T-helper 1 cell treated with Interleukin-12 subunit alpha and Interleukin-12 subunit beta and Interleukin-4 antibody, amounts not matched to agents 30 ng/mL and 1 ng/mL, for 36 hours (primary cell): ENCODE measurements at regions not wholly inside any gene's neighbourhood (a gene's known extent, or its start where the extent isn't known, plus 50 kb on each side); places are given as distances from the start of the nearest gene placed in this dataset.
"Not testable (repeated sequence)": the region's sequence is repeated elsewhere in the genome, so short reads cannot be mapped to it uniquely, and the experiment has no call there.

Experiments used
- intact Hi-C: fragments of 100-400 bp; cut with micrococcal nuclease; formaldehyde crosslinking; loops from one replicate; pipeline ENCODE4 v1.15.1; 2024

- intact Hi-C loops = no loop called here
Measured at GRCh38 chr20:4635781-4636180, 50.5 kb upstream of the PRNP start.

- intact Hi-C loops = no loop called here
Measured at GRCh38 chr20:4635342-4635741, 50.9 kb upstream of the PRNP start.

- intact Hi-C loops = no loop called here
Measured at GRCh38 chr20:4633780-4634179, 52.5 kb upstream of the PRNP start.

- intact Hi-C loops = no loop called here
Measured at GRCh38 chr20:4633379-4633778, 52.9 kb upstream of the PRNP start.

GRCh38 chr20:4632876-4633275 is 53.4 kb upstream of the PRNP start:
- intact Hi-C loops = no loop called here

GRCh38 chr20:4626228-4626627 is 60.0 kb upstream of the PRNP start:
- intact Hi-C loops = no loop called here

- intact Hi-C loops = no loop called here
Measured at GRCh38 chr20:4625687-4626086, 60.6 kb upstream of the PRNP start.

- intact Hi-C loops = not testable (repeated sequence)
Measured at GRCh38 chr20:4624675-4625336, 61.5 kb upstream of the PRNP start.

GRCh38 chr20:4619144-4619543 is 67.1 kb upstream of the PRNP start:
- intact Hi-C loops = not testable (repeated sequence)

GRCh38 chr20:4617484-4617883 is 68.8 kb upstream of the PRNP start:
- intact Hi-C loops = no loop called here

GRCh38 chr20:4617019-4617418 is 69.2 kb upstream of the PRNP start:
- intact Hi-C loops = no loop called here

GRCh38 chr20:4613718-4614620 is 72.3 kb upstream of the PRNP start:
- intact Hi-C loops = loop anchor here (1.0 kb wide), 1 partner anchor 106 kb away; no protein-coding TSS in a partner anchor

- intact Hi-C loops = no loop called here
Measured at GRCh38 chr20:4613184-4613583, 73.1 kb upstream of the PRNP start.

GRCh38 chr20:4610871-4611270 is 75.4 kb upstream of the PRNP start:
- intact Hi-C loops = no loop called here

- intact Hi-C loops = loop anchor here (5.0 kb wide), 1 partner anchor 493 kb away; no protein-coding TSS in a partner anchor
Measured at GRCh38 chr20:4609511-4609910, 76.7 kb upstream of the PRNP start.

- intact Hi-C loops = loop anchor here (5.0 kb wide), 1 partner anchor 493 kb away; no protein-coding TSS in a partner anchor
Measured at GRCh38 chr20:4608861-4609260, 77.4 kb upstream of the PRNP start.

GRCh38 chr20:4607287-4607713 is 79.0 kb upstream of the PRNP start:
- intact Hi-C loops = loop anchor here (1.0 to 5.0 kb wide), 3 partner anchors 113 to 495 kb away; no protein-coding TSS in a partner anchor

- intact Hi-C loops = loop anchor here (5.0 kb wide), 1 partner anchor 496 kb away; no protein-coding TSS in a partner anchor
Measured at GRCh38 chr20:4606051-4606450, 80.2 kb upstream of the PRNP start.

GRCh38 chr20:4605166-4605565 is 81.1 kb upstream of the PRNP start:
- intact Hi-C loops = loop anchor here (5.0 kb wide), 1 partner anchor 497 kb away; no protein-coding TSS in a partner anchor

GRCh38 chr20:4604580-4604979 is 81.7 kb upstream of the PRNP start:
- intact Hi-C loops = no loop called here

GRCh38 chr20:4603724-4604123 is 82.5 kb upstream of the PRNP start:
- intact Hi-C loops = no loop called here

- intact Hi-C loops = no loop called here
Measured at GRCh38 chr20:4602297-4602631, 84.0 kb upstream of the PRNP start.
